Right lobe of liver (tissue), 4 donors: ENCODE measurements at regions not wholly inside any gene's neighbourhood (a gene's known extent, or its start where the extent isn't known, plus 50 kb on each side); places are given as distances from the start of the nearest gene placed in this dataset.

ENCODE experiments used
- CTCF ChIP-seq, 4 donors: fragments of 200-600 bp in 3 of 4; fragments of 450-650 bp in 1 of 4; IDR thresholded peaks; one replicate each; pipeline versions ENCODE4 v1.5.1 to v1.8.0; 2016 to 2022; ENCODE audit warnings: antibody characterized with exemption in 4 of 4, mild to moderate bottlenecking in 2 of 4
- POLR2A ChIP-seq: fragments of 450-650 bp; IDR thresholded peaks from one replicate; pipeline ENCODE4 v1.6.1; 2017; ENCODE audit warnings: antibody characterized with exemption, mild to moderate bottlenecking
- donor health status: DM: no; HTN: no; CAD: no.
- donor health status: DM: no; HTN: no; CAD: no.
- donor health status: DM: no; HTN: yes; CAD: no.

- TF ChIP-seq POLR2A (no peak), CTCF (IDR thresholded peaks at IDR 0.05) (no peak)
Measured at GRCh38 chr18:75799449-75800330, 372.2 kb upstream of the SMIM21 start.
